ENCODE measurements at regions not wholly inside any gene's neighbourhood (a gene's known extent, or its start where the extent isn't known, plus 50 kb on each side); places are given as distances from the start of the nearest gene placed in this dataset.
A peak's percentile ranks its signal among the peaks of the same experiment; 100 is the strongest.
"Not testable (repeated sequence)": the region's sequence is repeated elsewhere in the genome, so short reads cannot be mapped to it uniquely, and the experiment has no call there.

DNA sequence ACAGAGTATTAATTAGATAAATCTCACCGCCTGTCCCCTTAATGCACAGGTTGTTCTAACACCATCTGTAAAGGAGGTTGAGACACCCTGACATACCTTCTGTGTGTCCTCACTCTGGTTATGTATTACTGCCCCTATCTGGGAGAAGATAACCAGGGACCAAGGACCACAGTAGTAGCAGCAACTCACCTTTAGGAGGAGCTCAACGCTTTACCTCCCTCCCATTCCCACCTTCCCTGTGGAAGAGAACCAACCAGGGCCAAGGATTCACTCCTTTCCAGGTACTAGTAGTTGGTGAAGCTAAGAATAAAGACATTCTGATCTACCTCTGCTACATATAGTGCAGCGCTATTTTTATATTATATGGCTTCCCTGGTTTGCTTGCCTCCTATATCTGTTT is 232.6 kb downstream of the MEX3B start:
- DNase-seq, result no peak

DNA sequence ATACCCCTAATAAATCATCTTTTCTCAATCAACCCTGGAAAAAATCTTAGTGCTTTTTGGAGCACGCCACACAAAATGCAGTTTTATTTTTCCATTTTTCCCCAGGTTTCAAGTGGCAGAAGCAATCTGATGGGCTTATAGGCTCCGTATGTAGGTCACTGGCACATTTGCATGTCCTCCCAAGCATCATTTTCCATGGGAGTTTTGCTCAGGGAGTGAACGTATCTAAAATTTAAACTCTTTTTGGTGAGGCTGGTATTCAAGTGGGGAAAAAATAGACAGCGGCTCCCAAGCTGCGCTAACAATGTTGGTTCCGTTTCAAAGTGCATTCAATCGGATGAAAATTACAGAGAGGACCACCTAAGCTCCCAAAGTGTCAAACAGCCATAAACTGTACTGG is 233.4 kb downstream of the MEX3B start:
- DNase-seq, result no peak

DNA sequence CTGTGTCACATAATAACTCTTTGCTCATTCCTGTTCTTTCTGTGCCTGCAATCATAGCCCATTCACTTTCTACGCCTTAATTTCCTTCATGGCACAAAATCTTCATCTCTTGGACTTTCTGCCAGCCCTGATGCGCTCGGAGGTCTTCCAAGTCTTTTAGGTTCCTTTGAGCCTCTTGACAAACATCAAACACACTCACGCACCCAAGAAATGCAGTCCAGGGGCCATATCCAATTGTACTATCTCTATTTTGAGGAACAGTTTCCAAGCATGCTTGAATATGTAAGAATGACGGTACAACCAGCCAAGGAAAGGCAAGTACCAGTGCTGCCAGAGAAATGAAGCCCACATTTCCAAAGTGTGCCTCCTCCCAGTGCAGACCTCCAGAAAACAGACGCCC is 234.1 kb downstream of the MEX3B start:
- DNase-seq, result no peak

DNA sequence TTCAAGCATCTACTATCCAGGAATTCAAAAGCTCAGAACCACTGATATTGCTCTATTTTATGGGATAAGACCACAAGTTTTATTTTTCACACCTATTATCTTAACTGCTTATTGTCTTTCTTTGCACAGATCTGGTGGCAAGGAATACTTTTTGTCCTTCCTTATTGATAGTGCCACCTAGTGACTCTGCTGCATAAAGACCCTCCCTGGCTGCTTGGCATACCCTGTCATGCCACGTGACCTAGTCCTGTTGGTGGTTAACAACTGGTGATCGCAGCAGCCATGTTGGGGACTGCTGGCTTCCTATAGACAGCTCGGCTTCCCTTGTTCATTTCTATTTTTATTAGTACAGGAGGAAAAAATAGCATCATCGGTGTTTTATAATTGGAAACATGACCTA is 236.3 kb downstream of the MEX3B start:
- DNase-seq, result peak; percentile 1

DNA sequence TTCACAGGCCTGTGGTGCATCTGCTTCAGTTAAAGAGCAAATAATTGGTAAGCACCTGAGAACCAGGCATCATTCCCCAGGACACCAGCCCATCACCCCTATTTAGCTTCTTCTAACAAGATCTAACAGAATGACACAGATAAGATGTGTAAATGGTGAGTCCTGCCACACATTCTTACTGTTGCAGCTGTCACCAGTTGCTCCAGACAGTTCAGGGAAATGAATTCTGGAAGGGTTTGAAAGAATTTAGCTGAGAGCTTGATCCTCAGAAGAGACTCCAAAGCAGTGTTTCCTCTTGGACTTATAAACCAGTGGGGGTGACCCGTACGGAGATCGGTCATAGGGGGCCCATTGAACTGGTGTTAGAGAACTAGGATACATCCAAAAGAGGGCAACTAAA is 238.0 kb downstream of the MEX3B start:
- DNase-seq, result no peak

DNA sequence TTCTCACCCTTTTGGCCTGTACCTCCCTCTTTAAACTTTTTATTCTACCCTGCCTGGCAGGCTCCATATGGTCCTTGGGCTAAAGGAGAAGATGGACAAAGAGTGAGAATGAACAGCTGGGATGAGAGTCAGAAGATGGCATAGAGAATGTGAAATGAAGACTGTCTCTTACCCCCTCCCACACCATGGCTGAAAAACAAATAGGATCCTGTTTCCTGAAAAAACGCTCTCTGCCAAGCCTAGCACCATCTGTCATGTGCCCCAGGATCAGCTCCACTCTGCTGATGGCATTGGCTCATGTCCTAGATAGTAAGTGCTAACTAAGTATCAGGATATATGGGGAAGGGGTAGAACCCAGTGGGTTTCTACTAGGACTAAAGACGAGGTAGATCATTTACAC is 238.6 kb downstream of the MEX3B start:
- no peak for DNase-seq

DNA sequence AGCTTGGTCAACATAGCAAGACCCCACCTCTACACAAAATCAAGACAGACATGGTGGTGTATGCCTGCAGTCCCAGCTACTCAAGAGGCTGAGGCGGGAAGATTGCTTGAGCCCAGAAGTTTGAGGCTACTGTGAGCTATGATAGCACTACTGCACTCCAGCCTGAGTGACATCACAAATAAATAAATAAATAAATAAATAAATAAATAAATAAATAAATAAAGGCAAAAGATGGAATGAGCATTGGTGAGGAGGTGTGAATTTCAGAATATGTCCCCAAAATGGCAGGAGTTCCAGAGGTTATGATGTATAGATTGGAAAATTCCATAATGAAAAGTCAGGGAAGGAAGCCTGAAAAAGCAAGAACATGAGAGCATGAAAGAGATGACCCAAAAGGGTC is 249.9 kb downstream of the MEX3B start:
- DNase-seq, result no peak

DNA sequence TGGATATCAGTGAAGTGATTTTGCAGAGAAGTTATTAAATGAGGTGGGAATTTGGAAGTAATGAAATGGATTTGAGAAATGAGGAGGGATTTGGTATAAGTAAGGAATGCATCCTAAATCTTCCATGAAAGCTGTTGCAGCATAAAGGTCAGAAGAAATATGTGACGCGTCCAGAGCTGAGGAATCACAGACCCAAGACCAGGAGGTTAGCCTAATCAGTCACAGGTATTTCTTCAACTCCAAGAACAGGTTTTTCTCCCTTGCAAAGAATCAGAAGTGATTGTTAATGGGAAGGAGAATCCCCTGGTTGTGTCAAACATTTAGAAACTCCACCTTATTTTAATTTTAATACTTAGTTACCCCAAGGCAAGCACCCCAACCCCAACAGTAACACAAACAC is 253.2 kb downstream of the MEX3B start:
- no peak for DNase-seq

DNA sequence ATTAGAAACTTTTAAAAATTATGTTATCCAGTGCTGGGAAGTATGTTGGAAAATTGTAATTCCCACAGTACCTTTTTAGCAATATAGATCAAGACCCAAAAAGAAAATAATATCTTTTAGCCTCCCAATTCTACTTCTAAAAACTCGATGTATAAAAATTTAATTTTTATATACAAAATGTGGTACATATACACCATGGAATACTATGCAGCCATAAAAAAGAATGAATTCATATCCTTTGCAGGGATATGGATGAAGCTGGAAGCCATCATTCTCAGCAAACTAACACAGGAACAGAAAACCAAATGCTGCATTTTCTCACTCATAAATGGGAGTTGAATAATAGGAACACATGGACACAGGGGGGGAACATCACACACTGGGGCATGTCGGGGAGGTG is 254.5 kb downstream of the MEX3B start:
- not testable (repeated sequence) for DNase-seq

DNA sequence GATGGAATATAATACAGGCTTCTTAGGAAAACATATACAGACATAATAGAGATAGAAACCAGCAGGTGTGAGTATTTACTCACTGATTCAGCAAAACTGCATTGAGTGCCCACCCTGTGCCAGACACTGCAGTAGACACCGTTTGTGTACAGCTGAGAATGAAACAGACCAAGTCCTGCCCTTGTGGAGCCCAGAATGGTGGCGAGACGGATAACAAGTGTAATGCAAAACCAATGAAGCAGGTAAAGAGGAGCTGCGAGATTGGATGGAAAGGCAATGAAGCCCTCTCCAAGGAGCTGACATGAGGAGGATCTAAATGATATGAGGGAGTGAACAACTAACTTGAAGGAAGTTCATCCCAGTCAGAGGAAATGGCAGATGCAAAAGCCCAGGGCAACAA is 256.4 kb downstream of the MEX3B start:
- no peak for DNase-seq

DNA sequence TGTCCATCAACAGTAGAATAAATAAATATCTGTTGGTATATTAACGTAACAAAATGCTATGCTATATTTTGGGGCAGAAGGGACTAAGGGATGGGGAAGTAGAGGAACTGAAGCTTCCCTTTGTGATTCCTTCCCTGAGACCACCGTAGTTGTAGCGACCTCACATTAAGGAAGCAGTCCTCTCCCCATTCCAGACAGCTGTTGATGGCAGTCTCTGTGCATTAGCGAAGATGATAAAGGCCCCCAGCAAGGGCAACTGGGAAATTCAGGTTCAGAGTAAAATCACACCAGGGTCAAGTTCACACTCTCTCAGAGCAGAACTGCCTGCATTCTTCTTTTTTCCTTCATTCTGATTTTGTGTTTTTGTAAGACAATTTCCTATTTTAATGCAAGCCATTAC is 259.0 kb downstream of the MEX3B start:
- DNase-seq, result no peak

DNA sequence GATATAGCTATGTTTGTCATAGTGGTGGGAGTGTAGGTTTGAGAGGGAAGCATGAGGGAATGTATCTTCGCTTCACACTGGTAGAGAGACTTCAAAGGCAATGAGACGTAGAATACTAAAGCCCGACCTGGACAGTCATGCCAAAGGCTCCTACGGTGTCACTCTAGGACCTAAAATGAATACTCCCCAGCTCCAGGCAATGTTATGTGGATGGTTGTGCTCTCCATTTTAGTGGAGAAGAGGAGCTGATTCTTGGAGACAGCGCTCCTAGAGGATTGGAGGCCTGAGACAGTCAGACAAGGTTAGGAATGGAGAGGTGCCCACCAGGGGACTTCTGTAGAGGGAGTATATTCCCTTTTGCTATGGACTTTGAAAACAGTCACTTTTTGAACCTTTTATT is 260.1 kb downstream of the MEX3B start:
- DNase-seq, result no peak

DNA sequence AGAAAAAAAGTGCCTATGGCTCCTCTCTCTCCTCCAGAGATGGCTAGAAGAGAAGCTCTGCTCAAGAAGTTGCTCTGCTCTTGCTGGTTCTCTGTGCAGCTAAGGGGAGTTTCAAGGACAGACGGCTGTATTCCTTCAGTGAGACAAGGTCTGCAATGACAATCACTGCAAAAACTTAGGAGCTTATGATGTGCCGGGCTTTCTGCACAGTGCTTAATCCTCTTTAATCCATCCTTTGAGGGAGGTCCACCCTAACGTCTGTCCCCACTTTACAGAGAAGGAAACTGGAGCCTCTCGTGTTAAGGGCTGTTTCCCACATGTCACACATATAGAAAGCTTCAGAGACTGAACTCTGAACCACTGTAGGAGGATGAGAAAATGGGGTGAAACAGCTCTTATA is 260.6 kb downstream of the MEX3B start:
- no peak for DNase-seq

DNA sequence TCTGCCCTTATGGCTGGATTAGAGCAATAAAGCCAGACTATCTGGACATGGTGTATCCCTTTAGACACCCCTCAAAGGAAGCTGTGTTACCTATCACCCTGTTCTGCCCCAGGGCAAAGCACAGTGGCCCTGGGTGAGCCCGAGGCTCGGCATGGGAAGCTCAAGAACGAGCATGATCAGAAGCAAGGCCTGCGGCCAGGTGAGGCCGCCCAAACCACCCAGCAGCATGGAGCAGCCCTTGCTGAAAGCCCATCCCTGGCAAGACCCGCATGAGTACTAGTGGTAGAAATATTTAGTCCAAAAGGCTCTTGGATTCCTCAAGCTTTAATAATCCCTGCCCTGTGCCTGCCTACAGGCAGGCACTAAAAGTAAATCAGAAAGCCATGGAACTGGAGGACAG is 261.1 kb downstream of the MEX3B start:
- no peak for DNase-seq

DNA sequence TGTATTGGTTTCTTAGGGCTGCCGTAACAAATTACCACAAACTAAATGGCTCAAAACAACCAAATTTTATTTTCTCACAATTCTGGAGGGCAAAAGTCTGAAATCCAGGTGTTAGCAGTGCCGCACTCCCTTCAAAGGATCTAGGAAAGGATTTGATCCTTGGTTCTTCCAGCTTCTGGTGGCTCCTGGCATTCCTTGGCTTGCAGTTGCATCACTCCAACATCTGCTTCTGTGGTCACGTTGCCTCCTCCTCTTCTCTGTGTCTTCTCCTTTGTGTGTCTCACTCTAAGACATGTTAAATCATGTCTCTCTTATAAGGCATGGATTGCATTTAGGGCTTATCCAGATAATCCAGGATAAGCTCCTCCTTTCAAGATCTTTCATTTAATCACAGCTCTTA is 262.2 kb downstream of the MEX3B start:
- no peak for DNase-seq

DNA sequence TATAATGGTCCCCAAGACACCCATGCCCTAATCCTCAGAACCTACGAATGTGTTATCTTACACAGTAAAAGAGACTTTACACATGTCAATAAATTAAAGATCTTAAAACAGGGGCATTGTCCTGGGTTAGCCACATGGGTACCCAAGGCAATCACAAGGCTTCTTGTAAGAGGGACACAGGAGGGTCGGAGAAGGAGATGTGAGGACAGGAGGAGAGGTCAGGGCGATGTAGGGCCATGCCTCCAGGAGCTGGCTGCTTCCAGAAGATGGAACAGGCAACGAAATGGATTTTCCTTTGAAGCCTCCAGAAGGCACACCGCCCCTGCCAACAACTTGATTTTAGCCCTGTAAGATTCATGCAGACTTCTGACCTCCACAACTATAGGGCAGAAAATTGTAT is 262.7 kb downstream of the MEX3B start:
- no peak for DNase-seq

DNA sequence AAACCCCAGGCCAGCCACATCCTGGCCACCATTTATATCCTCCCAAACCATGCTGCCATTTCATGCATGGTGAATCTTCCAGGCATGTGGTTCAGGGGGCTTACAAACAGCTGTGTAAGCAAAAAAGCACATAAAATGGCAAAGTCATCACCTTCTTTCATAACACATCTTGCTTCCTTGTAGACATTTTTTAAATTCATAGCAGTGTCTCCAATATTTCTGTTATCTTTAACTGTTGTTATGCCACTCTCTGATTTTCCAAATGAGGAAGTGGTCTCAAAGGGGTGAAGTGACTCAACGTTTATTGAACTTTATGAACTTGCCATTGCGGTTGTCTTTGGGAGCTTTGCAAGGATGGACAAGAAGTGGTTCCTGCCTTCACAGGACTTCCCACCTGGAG is 264.4 kb downstream of the MEX3B start:
- DNase-seq, result no peak

DNA sequence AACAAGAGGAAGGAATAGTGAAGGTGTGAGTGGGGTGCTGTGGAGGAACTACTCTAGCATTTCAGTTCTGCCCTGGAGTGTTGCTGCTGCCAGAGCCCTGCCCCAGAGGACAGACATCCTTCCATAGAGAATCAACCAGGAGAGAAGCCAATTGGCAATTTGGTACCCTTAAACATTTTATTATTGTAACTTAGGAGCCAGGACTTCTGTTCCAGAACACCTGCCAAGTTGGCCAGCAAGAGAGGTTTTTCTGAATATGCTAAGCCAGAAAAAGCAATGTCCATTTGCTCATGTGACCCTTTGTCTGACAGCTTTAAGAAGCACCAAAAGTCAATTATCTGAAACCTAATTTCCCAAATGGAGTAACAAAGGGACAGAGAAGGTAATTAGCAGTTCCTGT is 264.9 kb downstream of the MEX3B start:
- no peak for DNase-seq

DNA sequence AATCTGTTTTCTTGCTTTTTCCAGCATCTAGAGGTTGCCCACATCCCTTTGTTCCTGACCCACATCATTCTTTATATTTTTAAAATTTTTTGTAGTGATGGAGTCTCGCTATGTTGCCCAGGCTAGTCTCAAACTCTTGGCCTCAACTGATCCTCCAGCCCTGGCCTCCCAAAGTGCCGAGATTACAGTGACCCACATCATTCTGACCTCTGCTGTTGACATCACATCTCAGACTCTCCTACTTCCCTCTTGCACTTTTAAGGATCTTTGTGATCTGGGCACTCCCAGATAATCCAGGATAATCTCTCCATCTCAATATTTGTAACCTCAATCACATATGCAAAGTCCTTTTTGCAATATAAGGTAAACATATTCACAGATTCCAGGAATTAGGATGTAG is 266.6 kb downstream of the MEX3B start:
- no peak for DNase-seq

DNA sequence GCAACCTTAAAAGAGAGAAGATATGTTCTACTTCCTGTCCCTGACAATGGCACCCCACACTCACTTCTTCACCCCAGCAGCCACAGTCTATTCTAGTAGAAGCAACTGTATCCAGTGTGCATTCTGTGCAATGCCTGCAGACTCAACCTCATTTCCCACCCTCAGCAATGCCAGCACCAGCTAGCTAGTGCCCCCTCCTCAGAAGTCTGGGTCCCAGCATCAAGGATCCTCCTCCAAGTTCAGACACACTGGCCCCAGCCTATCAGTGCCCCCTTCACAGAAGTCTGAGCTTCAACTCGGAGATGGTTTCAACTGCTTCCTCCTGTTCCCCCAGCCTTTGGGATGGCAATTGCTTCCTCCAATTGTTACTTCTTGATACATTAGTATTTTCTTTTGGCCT is 268.3 kb downstream of the MEX3B start:
- DNase-seq, result no peak

DNA sequence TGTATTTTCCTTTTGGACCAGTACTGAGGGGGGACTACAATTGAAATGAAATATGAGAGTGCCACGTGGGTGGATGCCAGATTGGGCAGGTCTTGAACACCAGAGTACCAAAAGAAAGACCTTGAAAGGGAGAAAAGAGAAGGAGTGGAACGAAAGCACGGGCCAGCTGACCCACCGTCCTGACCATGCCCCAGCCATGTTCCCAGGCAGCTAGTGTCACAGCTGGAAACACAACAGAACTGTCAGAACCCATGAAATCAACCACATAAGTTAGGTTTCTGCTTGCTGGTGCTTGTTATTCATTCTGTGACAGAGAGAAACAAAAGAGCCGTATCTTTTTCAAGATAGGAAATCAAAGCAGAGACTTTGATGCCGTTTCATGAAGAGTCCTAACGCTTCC is 268.8 kb downstream of the MEX3B start:
- DNase-seq, result no peak

DNA sequence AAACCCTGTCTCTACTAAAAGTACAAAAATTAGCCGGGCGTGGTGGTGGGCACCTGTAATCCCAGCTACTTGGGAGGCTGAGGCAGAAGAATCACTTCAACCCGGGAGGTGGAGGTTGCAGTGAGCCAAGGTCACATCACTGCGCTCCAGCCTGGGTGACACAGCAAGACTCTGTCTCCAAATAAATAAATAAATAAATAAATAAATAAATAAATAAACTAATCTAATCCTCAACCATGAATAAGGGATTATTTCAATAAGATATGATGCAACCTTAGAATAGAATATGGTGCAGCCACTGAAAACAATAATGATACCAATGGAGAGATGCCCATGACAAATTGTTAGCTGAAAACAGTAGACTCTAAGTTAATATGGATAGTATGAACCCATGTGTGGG is 270.0 kb downstream of the MEX3B start:
- not testable (repeated sequence) for DNase-seq

DNA sequence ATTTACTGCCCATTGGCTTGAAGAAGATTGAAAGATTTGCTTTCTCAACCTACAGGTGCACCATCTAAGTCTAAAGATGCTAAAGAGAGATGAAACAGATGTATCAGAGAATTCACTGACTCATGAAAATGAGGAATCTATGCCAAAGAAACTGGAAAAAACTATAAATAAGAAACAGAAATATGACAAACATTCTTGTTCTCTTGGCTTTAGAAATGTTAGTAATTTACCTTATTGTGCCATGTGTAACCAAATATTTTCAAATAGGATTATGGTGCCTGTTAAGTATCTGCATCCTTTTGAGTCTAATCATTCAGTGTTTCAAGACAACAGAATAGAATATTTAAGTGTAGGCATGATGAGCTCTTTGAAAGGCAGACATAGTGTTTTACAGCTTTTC is 271.5 kb downstream of the MEX3B start:
- DNase-seq, result no peak

DNA sequence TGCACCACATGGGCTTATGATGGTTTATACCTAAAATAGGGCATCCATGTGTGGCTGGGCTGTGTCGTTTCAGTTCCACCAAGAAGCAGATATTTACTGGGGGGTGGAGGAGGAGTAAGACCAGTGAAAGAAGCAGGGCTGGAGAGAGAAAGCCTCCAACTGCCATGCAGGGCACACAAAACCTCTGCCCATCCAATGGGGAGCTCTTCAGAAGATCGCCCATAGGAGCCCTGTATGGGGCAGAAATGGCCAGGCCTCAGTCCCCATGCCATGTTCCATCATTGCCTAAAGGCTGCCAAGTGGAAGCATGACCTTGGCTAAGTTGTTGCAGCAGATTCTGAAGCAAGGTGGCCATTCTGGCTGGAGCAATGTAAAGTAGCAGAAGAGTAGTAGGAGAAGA is 277.0 kb downstream of the MEX3B start:
- no peak for DNase-seq

DNA sequence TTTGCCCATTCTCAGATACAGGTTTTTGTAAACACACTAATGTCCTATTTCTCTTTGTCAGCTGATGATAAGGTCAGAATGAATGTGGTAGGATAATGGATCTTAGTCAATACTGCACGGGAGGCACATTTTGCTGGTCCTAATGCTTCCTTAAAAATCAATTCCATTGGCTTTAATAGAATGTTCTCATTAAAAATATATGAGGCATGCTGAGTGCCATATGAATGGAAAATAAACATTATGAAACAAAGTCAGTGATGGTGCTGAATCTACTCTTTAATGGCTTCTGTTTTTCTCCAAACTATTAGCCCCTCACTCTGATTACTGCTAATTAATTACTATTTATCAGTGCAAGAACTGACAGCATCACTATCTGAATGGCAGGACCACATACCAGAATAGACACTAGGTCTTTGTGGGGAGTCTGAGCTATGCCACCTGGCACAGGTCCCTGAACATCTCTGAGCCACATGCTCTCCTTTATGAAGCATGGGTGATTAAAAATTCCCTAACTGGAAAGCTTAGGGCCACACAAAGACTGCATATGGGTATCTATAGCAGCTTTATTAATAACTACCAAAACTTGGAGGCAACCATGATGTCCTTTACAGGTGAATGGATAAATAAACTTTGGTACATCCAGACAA is 278.9 kb downstream of the MEX3B start:
- no peak for DNase-seq

DNA sequence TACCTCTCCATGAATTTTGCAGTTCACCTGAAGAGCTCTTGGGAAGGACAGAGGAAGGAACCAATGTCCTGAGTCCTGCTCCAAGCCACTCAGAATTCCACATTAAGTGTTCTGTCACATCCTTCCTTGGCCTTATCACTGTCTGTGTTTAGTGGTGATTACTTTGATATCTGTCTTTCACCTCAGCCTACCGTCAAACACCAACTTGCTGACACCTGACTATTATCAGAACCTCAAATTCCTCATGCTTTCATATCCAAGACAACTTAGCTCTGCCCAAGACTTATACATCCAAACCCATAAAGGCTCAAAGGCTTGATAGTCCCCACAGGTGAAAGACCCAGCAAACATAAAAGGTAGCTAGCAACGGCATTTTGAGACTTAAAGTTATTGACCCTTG is 280.0 kb downstream of the MEX3B start:
- DNase-seq, result no peak

All from inflammatory macrophage treated with lipopolysaccharide for 4 hours (primary cell).